ENCODE measurements at regions not wholly inside any gene's neighbourhood (a gene's known extent, or its start where the extent isn't known, plus 50 kb on each side); places are given as distances from the start of the nearest gene placed in this dataset.

GRCh38 chr3:40793730-40794129, 269.0 kb downstream of the ZNF621 start:
- DNase-seq (ENCODE audit: extremely low spot score) = peak; percentile 70
- TF ChIP-seq POLR2A (IDR thresholded peaks at IDR 0.05; ENCODE audit: low read depth) (no peak), EP300 (IDR thresholded peaks at IDR 0.05) (no peak), POLR2AphosphoS5 (IDR thresholded peaks at IDR 0.05) (no peak), CTCF (IDR thresholded peaks at IDR 0.05) (no peak)
- no peak overlapping the region for H3K27ac ChIP-seq (replicated peaks in 1 of 4)
- intact Hi-C loops (cut with DNase I) = no loop called here
- no peaks in the 10 kb centered on the region for H3K4me1 ChIP-seq
- H3K36me3 ChIP-seq = no peaks in the 10 kb centered on the region
- no peaks in the 10 kb centered on the region for H3K27me3 ChIP-seq
- no peaks in the 10 kb centered on the region for H3K9me3 ChIP-seq
- 66% methylated on average over 4 of the region's 4 CpGs for WGBS
- no peak overlapping the region for H3K4me3 ChIP-seq

- peak; percentile 60 to 62 for TF ChIP-seq POLR2AphosphoS5 (IDR thresholded peaks at IDR 0.05)
- TF ChIP-seq EP300 (IDR thresholded peaks at IDR 0.05) = peak; percentile 21
- TF ChIP-seq POLR2A (IDR thresholded peaks at IDR 0.05; ENCODE audit: low read depth) = no peak
- no peak overlapping the region for H3K27ac ChIP-seq (replicated peaks in 1 of 4)
Measured at GRCh38 chr3:40800343-40800742, 275.6 kb downstream of the ZNF621 start.

GRCh38 chr3:40801284-40801741, 276.6 kb downstream of the ZNF621 start:
- TF ChIP-seq CTCF (IDR thresholded peaks at IDR 0.05) = no peak
- TF ChIP-seq POLR2AphosphoS5 (IDR thresholded peaks at IDR 0.05) = no peak
- no peak for TF ChIP-seq POLR2A (IDR thresholded peaks at IDR 0.05; ENCODE audit: low read depth)
- no peak for TF ChIP-seq EP300 (IDR thresholded peaks at IDR 0.05)
- H3K4me3 ChIP-seq = no peak overlapping the region
- no peaks in the 10 kb centered on the region for H3K9me3 ChIP-seq
- no peaks in the 10 kb centered on the region for H3K27me3 ChIP-seq
- DNase-seq (ENCODE audit: extremely low spot score) = peak; percentile 39
- intact Hi-C loops (cut with DNase I) = no loop called here
- WGBS = 70% methylated on average over 4 of the region's 4 CpGs
- no peak overlapping the region for H3K27ac ChIP-seq (replicated peaks in 1 of 4)
- H3K4me1 ChIP-seq = peaks cover 0 to 4% (median 0%) of the 10 kb centered on the region in 4 donors
- no peaks in the 10 kb centered on the region for H3K36me3 ChIP-seq

More at GRCh38 chr3:40800343-40800742, 275.6 kb downstream of the ZNF621 start:
- no peak overlapping the region for H3K4me3 ChIP-seq
- no peaks in the 10 kb centered on the region for H3K27me3 ChIP-seq
- H3K9me3 ChIP-seq = no peaks in the 10 kb centered on the region
- peak; percentile 91 for DNase-seq (ENCODE audit: extremely low spot score)
- peaks cover 0 to 4% (median 0%) of the 10 kb centered on the region in 4 donors for H3K4me1 ChIP-seq
- H3K36me3 ChIP-seq = no peaks in the 10 kb centered on the region
- intact Hi-C loops (cut with DNase I) = no loop called here

GRCh38 chr3:40803311-40803710, 278.6 kb downstream of the ZNF621 start:
- H3K27ac ChIP-seq (replicated peaks in 1 of 4) = no peak overlapping the region
- 75% methylated on average over 2 of the region's 2 CpGs for WGBS
- H3K9me3 ChIP-seq = no peaks in the 10 kb centered on the region
- H3K4me3 ChIP-seq = no peak overlapping the region
- H3K36me3 ChIP-seq = no peaks in the 10 kb centered on the region
- intact Hi-C loops (cut with DNase I) = no loop called here
- H3K4me1 ChIP-seq = peaks cover 0 to 4% (median 0%) of the 10 kb centered on the region in 4 donors
- TF ChIP-seq CTCF (IDR thresholded peaks at IDR 0.05) = no peak
- TF ChIP-seq POLR2A (IDR thresholded peaks at IDR 0.05; ENCODE audit: low read depth) = no peak
- TF ChIP-seq EP300 (IDR thresholded peaks at IDR 0.05) = no peak
- TF ChIP-seq POLR2AphosphoS5 (IDR thresholded peaks at IDR 0.05) = no peak
- no peak for DNase-seq (ENCODE audit: extremely low spot score)
- H3K27me3 ChIP-seq = no peaks in the 10 kb centered on the region

GRCh38 chr3:40805456-40805855, 280.7 kb downstream of the ZNF621 start:
- H3K36me3 ChIP-seq = no peaks in the 10 kb centered on the region
- TF ChIP-seq POLR2AphosphoS5 (IDR thresholded peaks at IDR 0.05) (no peak), EP300 (IDR thresholded peaks at IDR 0.05) (no peak), CTCF (IDR thresholded peaks at IDR 0.05) (no peak), POLR2A (IDR thresholded peaks at IDR 0.05; ENCODE audit: low read depth) (no peak)
- H3K27ac ChIP-seq (replicated peaks in 1 of 4) = no peak overlapping the region
- no peaks in the 10 kb centered on the region for H3K27me3 ChIP-seq
- H3K4me3 ChIP-seq = no peak overlapping the region
- DNase-seq (ENCODE audit: extremely low spot score) = no peak
- intact Hi-C loops (cut with DNase I) = no loop called here
- 86% methylated on average over 2 of the region's 2 CpGs for WGBS
- no peaks in the 10 kb centered on the region for H3K4me1 ChIP-seq
- H3K9me3 ChIP-seq = peaks cover 0 to 14% (median 8%) of the 10 kb centered on the region in 4 donors
